NCI-H526 (cell line): ENCODE measurements at regions not wholly inside any gene's neighbourhood (a gene's known extent, or its start where the extent isn't known, plus 50 kb on each side); places are given as distances from the start of the nearest gene placed in this dataset.

Source experiments
- DNase-seq, 2 experiments: peaks; one replicate each; lab custom pipeline; 2025; lab: John Stamatoyannopoulos, UW

- no peak for DNase-seq
These were observed 139.5 kb downstream of the ERMARD start for GRCh38 chr6:169890901-169891300.

GRCh38 chr6:169890049-169890448 lies 138.6 kb downstream of the ERMARD start:
- no peak for DNase-seq

- no peak for DNase-seq
These were observed 136.2 kb downstream of the ERMARD start for GRCh38 chr6:169887529-169888140.

GRCh38 chr6:169886631-169887227 lies 135.3 kb downstream of the ERMARD start:
- DNase-seq, result no peak

- DNase-seq, result no peak
These were observed 134.4 kb downstream of the ERMARD start for GRCh38 chr6:169885831-169886230.

GRCh38 chr6:169885131-169885530 lies 133.7 kb downstream of the ERMARD start:
- no peak for DNase-seq

- DNase-seq, result no peak
These were observed 132.7 kb downstream of the ERMARD start for GRCh38 chr6:169884158-169884557.

GRCh38 chr6:169883316-169883715 lies 131.9 kb downstream of the ERMARD start:
- DNase-seq, result no peak

- DNase-seq, result no peak
These were observed 130.6 kb downstream of the ERMARD start for GRCh38 chr6:169881976-169882375.

- no peak for DNase-seq
These were observed 130.0 kb downstream of the ERMARD start for GRCh38 chr6:169881398-169881797.

- no peak for DNase-seq
These were observed 129.1 kb downstream of the ERMARD start for GRCh38 chr6:169880516-169880915.

- no peak for DNase-seq
These were observed 117.9 kb downstream of the ERMARD start for GRCh38 chr6:169869301-169869700.

- no peak for DNase-seq
These were observed 117.0 kb downstream of the ERMARD start for GRCh38 chr6:169868458-169868857.

- no peak for DNase-seq
These were observed 116.3 kb downstream of the ERMARD start for GRCh38 chr6:169867751-169868191.

GRCh38 chr6:169866668-169867521 lies 115.5 kb downstream of the ERMARD start:
- no peak for DNase-seq

- no peak for DNase-seq
These were observed 114.7 kb downstream of the ERMARD start for GRCh38 chr6:169866140-169866534.

- no peak for DNase-seq
These were observed 114.1 kb downstream of the ERMARD start for GRCh38 chr6:169865346-169866139.

GRCh38 chr6:169864148-169865020 lies 113.0 kb downstream of the ERMARD start:
- DNase-seq, result peak; percentile 28 to 75

- DNase-seq, result no peak
These were observed 112.3 kb downstream of the ERMARD start for GRCh38 chr6:169863710-169864109.

GRCh38 chr6:169862892-169863525 lies 111.6 kb downstream of the ERMARD start:
- DNase-seq, result no peak
